ENCODE measurements at regions not wholly inside any gene's neighbourhood (a gene's known extent, or its start where the extent isn't known, plus 50 kb on each side); places are given as distances from the start of the nearest gene placed in this dataset.

DNA sequence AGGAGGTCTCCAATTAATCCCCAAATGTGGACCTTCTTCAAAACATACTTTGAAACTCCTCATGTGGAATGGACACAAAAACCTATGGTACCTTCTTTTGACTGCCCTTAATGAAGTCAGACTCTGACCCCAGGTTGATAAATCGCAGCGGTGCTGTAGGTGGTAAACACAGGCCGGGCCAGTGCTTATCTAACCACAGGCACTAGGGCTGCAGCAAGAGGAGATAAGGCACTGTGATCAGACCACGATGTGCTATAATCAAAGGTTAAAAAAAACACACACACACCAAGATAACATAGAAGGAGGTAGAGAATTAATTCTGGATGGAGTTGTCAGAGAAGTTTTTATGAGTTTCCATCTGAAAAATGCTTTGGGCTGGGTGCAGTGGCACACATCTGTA is 52.3 kb upstream of the SIPA1L2 start:
- no peak for DNase-seq
- Histone ChIP-seq H3K27me3 (no peaks in the 10 kb centered on the region), H3K36me3 (no peaks in the 10 kb centered on the region), H3K9me3 (no peaks in the 10 kb centered on the region), H3K4me3 (no peak overlapping the region), H3K27ac (no peak overlapping the region), H3K4me1 (no peaks in the 10 kb centered on the region)
- intact Hi-C loops (cut with DNase I; ENCODE audit: low total_unique reads), result no loop called here
- TF ChIP-seq POLR2A (IDR thresholded peaks at IDR 0.05) (no peak), CTCF (IDR thresholded peaks at IDR 0.05) (no peak)

- intact Hi-C loops (cut with DNase I; ENCODE audit: low total_unique reads), result no loop called here
- Histone ChIP-seq H3K4me1 (no peaks in the 10 kb centered on the region), H3K27me3 (no peaks in the 10 kb centered on the region), H3K9me3 (no peaks in the 10 kb centered on the region), H3K27ac (no peak overlapping the region), H3K36me3 (no peaks in the 10 kb centered on the region), H3K4me3 (no peak overlapping the region)
- TF ChIP-seq POLR2A (IDR thresholded peaks at IDR 0.05), result no peak
- no peak for TF ChIP-seq CTCF (IDR thresholded peaks at IDR 0.05)
- DNase-seq, result no peak
Observed at GRCh38 chr1:232684371-232685105, 54.6 kb upstream of the SIPA1L2 start.

GRCh38 chr1:232686346-232686745 is 56.4 kb upstream of the SIPA1L2 start:
- H3K4me1 ChIP-seq, result no peaks in the 10 kb centered on the region
- TF ChIP-seq CTCF (IDR thresholded peaks at IDR 0.05) (no peak), POLR2A (IDR thresholded peaks at IDR 0.05) (no peak)
- intact Hi-C loops (cut with DNase I; ENCODE audit: low total_unique reads), result no loop called here

GRCh38 chr1:232687304-232687703 is 57.4 kb upstream of the SIPA1L2 start:
- no peak for DNase-seq
- Histone ChIP-seq H3K4me3 (no peak overlapping the region), H3K4me1 (no peaks in the 10 kb centered on the region), H3K36me3 (no peaks in the 10 kb centered on the region), H3K27me3 (no peaks in the 10 kb centered on the region), H3K27ac (no peak overlapping the region), H3K9me3 (no peaks in the 10 kb centered on the region)
- intact Hi-C loops (cut with DNase I; ENCODE audit: low total_unique reads), result no loop called here
- no peak for TF ChIP-seq CTCF (IDR thresholded peaks at IDR 0.05)
- TF ChIP-seq POLR2A (IDR thresholded peaks at IDR 0.05), result no peak

More at GRCh38 chr1:232686346-232686745, 56.4 kb upstream of the SIPA1L2 start:
- H3K27me3 ChIP-seq, result no peaks in the 10 kb centered on the region
- no peaks in the 10 kb centered on the region for H3K9me3 ChIP-seq
- H3K27ac ChIP-seq, result no peak overlapping the region
- no peaks in the 10 kb centered on the region for H3K36me3 ChIP-seq
- DNase-seq, result no peak
- no peak overlapping the region for H3K4me3 ChIP-seq

DNA sequence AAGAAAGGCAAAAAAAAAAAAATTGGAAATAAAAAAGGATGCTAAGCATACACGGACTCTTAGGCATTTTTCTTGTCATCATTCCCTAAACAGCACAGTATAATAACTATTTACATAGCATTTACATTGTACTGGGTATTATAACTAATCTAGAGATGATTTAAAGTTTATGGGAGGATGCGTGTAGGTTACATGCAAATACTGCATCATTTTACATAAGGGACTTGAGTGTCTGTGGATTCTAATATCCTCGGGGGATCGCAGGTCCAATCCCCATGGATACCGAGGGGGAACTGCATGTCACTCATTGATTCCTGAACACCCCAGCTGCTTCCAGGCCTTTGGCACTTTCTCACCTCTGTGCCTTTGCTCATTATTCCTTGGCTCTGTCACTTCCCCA is 57.8 kb upstream of the SIPA1L2 start:
- TF ChIP-seq CTCF (IDR thresholded peaks at IDR 0.05) (no peak), POLR2A (IDR thresholded peaks at IDR 0.05) (no peak)
- Histone ChIP-seq H3K4me1 (no peaks in the 10 kb centered on the region), H3K4me3 (no peak overlapping the region), H3K27me3 (no peaks in the 10 kb centered on the region), H3K27ac (no peak overlapping the region), H3K36me3 (no peaks in the 10 kb centered on the region), H3K9me3 (no peaks in the 10 kb centered on the region)
- intact Hi-C loops (cut with DNase I; ENCODE audit: low total_unique reads), result no loop called here
- DNase-seq, result no peak
